ENCODE measurements at regions not wholly inside any gene's neighbourhood (a gene's known extent, or its start where the extent isn't known, plus 50 kb on each side); places are given as distances from the start of the nearest gene placed in this dataset.

- TF ChIP-seq EP300 (IDR thresholded peaks at IDR 0.05) (no peak), POLR2A (IDR thresholded peaks at IDR 0.05) (no peak), CTCF (IDR thresholded peaks at IDR 0.05) (no peak)
These were observed 96.3 kb upstream of the ARMC3 start for GRCh38 chr10:22831586-22831985.
